VCaP (cell line): ENCODE measurements at regions not wholly inside any gene's neighbourhood (a gene's known extent, or its start where the extent isn't known, plus 50 kb on each side); places are given as distances from the start of the nearest gene placed in this dataset.
"Not testable (repeated sequence)": the region's sequence is repeated elsewhere in the genome, so short reads cannot be mapped to it uniquely, and the experiment has no call there.

Experiments
- H3K27ac ChIP-seq: fragments of 450-650 bp; 2 replicates; pipeline ENCODE4 v1.5.1; 2017
- TF ChIP-seq, protein P1 (sequence below): fragments of 450-650 bp; conservative IDR thresholded peaks from 2 replicates; pipeline ENCODE4 v1.5.1; 2017; ENCODE audit warnings: mild to moderate bottlenecking, moderate library complexity

DNA sequence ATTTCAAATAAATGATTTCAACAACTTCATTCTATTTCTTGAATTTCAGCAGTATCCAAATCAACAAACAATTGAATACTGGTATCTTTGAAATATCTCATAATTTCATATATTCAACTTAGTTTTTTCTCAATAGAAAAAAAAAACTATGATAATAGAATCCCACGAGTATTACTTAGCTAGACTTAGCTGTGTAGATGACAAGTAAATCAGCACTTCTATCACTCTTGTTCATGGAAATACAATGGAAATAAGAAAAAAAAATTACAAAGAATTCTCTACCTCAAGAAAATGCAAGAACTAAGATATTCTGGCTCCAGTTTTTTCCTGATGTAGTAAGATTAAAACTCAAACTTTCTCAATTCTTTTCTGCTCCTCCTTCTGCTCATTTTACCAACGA lies 256.2 kb upstream of the KYNU start:
- no peak overlapping the region for H3K27ac ChIP-seq
- TF ChIP-seq, protein P1, sequence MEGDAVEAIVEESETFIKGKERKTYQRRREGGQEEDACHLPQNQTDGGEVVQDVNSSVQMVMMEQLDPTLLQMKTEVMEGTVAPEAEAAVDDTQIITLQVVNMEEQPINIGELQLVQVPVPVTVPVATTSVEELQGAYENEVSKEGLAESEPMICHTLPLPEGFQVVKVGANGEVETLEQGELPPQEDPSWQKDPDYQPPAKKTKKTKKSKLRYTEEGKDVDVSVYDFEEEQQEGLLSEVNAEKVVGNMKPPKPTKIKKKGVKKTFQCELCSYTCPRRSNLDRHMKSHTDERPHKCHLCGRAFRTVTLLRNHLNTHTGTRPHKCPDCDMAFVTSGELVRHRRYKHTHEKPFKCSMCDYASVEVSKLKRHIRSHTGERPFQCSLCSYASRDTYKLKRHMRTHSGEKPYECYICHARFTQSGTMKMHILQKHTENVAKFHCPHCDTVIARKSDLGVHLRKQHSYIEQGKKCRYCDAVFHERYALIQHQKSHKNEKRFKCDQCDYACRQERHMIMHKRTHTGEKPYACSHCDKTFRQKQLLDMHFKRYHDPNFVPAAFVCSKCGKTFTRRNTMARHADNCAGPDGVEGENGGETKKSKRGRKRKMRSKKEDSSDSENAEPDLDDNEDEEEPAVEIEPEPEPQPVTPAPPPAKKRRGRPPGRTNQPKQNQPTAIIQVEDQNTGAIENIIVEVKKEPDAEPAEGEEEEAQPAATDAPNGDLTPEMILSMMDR = no peak

DNA sequence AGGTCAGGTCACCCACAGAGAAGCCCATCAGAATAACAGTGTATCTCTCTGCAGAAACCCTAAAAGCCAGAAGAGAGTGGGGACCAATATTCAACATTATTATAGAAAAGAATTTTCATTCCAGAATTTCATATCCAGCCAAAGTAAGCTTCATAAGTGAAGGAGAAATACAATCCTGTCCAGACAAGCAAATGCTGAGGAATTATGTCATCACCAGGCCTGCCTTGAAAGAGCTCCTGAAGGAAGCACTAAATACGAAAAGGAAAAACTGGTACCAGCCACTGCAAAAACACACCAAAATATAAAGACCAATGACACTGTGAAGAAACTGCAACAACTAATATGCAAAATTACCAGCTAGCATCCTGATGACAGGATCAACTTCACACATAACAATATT lies 260.0 kb upstream of the KYNU start:
- H3K27ac ChIP-seq = no peak overlapping the region
- TF ChIP-seq, protein P1 = no peak

DNA sequence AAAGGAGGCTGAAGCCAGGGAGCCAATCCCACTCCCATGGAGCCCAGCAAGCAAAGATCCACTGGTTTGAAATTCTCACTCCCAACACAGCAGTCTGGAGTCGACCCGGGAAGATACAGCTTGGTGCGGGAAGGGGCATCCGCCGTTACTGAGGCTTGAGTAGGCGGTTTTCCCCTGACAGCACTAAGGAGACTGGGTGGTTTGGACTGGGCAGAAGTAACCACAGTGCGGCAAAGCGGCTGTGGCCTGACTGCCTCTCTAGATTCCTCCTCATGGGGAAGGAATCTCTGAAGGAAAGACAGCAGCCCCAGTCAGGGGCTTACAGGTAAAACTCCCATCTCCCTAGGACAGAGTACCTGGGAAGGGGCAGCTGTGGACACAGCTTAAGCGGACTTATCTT lies 261.6 kb upstream of the KYNU start:
- no peak overlapping the region for H3K27ac ChIP-seq
- TF ChIP-seq, protein P1 = no peak

DNA sequence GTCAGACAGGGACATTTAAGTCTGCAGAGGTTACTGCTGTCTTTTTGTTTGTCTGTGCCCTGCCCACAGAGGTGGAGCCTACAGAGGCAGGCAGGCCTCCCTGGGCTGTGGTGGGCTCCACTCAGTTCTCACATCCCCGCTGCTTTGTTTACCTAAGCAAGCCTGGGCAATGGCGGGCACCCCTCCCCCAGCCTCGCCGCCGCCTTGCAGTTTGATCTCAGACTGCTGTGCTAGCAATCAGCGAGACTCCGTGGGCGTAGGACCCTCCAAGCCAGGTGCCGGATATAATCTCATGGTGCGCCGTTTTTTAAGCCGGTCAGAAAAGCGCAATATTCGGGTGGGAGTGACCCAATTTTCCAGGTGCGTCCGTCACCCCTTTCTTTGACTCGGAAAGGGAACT lies 264.3 kb upstream of the KYNU start:
- not testable (repeated sequence) for H3K27ac ChIP-seq

DNA sequence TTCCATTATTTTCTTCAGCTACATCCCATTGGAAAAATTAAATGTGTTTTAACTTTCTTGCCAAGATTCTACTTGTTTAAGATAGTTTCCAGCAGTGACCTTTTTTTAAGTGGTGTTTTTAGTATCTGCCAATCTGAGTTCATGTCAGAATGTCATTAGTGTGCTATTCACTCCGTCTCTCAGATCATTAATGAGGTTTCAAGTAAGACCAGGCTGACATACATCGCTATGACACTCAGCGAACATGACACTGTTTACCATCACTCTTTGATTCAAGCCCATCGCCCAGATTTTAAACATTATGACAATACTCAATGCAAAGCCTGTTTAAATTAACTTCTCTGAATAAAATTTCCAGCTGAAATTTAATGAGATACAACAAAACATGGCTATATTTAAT lies 272.0 kb upstream of the KYNU start:
- TF ChIP-seq, protein P1 = no peak
- H3K27ac ChIP-seq = no peak overlapping the region

DNA sequence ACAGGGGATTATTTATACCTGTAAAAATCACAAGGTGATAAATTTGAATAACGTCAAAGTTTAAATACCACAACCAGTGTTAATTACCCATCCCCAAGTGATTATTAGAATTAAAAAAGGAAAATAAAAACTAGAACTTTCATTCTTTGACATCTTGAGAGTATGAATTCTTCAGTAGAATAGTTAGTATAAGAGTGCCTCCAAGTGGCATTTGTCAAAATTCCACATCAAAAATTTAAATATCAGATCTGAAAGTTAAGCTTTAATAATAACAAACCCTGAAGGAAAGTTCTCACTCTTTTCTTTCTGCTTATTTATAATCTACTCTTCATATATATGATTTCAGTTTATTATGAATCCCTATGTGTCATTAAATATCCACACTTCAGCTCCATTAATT lies 273.7 kb upstream of the KYNU start:
- TF ChIP-seq, protein P1 = peak; percentile 66
- no peak overlapping the region for H3K27ac ChIP-seq

DNA sequence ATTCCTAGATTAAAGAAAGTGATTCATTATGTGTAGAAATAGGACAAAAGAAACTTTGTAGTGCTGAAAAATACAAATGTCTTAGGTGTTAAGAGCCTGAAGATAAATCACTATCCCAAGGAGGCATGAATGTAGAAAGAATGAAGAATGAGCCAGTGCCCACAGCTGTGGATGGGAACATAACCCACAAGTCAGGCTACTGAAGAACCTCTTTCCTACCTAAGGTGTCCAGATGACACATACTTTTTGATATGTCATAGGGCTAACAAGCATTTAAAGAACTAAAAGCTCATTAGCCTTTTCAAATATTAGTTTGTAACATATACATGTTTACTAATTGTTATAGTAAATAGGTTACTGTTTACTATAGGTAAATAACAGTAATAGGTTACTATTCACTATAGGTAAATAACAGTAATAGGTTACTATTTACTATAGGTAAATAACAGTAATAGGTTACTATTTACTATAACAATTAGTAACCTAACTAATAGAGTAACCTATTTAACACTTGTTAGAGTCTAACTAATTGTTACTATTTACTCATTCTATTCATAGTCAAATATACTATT lies 275.0 kb upstream of the KYNU start:
- TF ChIP-seq, protein P1 = no peak
- H3K27ac ChIP-seq = no peak overlapping the region

DNA sequence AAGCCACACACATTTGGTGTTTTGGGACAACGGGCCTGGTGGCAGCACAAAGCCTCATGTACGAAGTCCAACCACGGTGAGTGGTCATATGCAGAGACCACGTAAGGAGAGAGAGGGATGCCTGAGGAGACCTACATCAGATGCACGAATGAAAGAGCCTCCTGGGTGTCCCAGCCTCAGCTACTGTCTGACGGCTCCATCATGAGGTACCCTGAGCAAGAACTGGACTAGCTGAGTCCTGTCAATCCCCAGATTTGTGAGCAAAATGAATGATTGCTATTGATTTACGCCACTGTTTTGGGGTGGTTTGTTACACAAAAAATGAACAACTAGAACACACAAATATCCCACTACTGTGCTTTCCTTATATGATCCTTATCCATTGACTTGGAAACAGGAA lies 275.7 kb upstream of the KYNU start:
- H3K27ac ChIP-seq = no peak overlapping the region
- TF ChIP-seq, protein P1 = no peak
